ENCODE measurements at regions not wholly inside any gene's neighbourhood (a gene's known extent, or its start where the extent isn't known, plus 50 kb on each side); places are given as distances from the start of the nearest gene placed in this dataset.

- ATAC-seq (no peak), DNase-seq (no peak)
- Histone ChIP-seq H3K4me1 (no peaks in the 10 kb centered on the region), H3K36me3 (no peaks in the 10 kb centered on the region), H3K27me3 (peaks cover 0 to 58% (median 12%) of the 10 kb centered on the region in 9 donors), H3K4me3 (no peak overlapping the region), H3K9me3 (peaks cover 0 to 1% (median 0%) of the 10 kb centered on the region in 12 donors), H3K27ac (no peak overlapping the region)
- no peak for TF ChIP-seq POLR2A (IDR thresholded peaks at IDR 0.05)
- TF ChIP-seq, protein P1, sequence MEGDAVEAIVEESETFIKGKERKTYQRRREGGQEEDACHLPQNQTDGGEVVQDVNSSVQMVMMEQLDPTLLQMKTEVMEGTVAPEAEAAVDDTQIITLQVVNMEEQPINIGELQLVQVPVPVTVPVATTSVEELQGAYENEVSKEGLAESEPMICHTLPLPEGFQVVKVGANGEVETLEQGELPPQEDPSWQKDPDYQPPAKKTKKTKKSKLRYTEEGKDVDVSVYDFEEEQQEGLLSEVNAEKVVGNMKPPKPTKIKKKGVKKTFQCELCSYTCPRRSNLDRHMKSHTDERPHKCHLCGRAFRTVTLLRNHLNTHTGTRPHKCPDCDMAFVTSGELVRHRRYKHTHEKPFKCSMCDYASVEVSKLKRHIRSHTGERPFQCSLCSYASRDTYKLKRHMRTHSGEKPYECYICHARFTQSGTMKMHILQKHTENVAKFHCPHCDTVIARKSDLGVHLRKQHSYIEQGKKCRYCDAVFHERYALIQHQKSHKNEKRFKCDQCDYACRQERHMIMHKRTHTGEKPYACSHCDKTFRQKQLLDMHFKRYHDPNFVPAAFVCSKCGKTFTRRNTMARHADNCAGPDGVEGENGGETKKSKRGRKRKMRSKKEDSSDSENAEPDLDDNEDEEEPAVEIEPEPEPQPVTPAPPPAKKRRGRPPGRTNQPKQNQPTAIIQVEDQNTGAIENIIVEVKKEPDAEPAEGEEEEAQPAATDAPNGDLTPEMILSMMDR (IDR thresholded peaks at IDR 0.05) = no peak
- intact Hi-C loops (cut with DNase I) = no loop called here
These were observed 143.7 kb upstream of the CSF3R start for GRCh38 chr1:36626435-36626834.

- intact Hi-C loops (cut with DNase I) = no loop called here
- WGBS, 4 donors = 29 to 39% (median 34%) methylated on average over 10 to 11 of the region's 11 CpGs
- Histone ChIP-seq H3K9me3 (peaks cover 0 to 5% (median 0%) of the 10 kb centered on the region in 12 donors), H3K4me1 (no peaks in the 10 kb centered on the region), H3K27ac (no peak overlapping the region), H3K4me3 (no peak overlapping the region), H3K27me3 (peaks cover 0 to 58% (median 12%) of the 10 kb centered on the region in 9 donors), H3K36me3 (no peaks in the 10 kb centered on the region)
- ATAC-seq (no peak), DNase-seq (no peak)
- TF ChIP-seq, protein P1 (IDR thresholded peaks at IDR 0.05) = no peak
- TF ChIP-seq POLR2A (IDR thresholded peaks at IDR 0.05) = no peak
These were observed 143.2 kb upstream of the CSF3R start for GRCh38 chr1:36625935-36626310.

GRCh38 chr1:36625253-36625934 lies 142.7 kb upstream of the CSF3R start:
- Histone ChIP-seq H3K9me3 (peaks cover 0 to 5% (median 0%) of the 10 kb centered on the region in 12 donors), H3K4me1 (no peaks in the 10 kb centered on the region), H3K27ac (no peak overlapping the region), H3K36me3 (no peaks in the 10 kb centered on the region), H3K27me3 (peaks cover 0 to 58% (median 12%) of the 10 kb centered on the region in 9 donors), H3K4me3 (no peak overlapping the region)
- no peak for TF ChIP-seq POLR2A (IDR thresholded peaks at IDR 0.05)
- intact Hi-C loops (cut with DNase I) = no loop called here
- DNase-seq = no peak
- 44 to 50% (median 47%) methylated on average over 6 of the region's 6 CpGs for WGBS, 4 donors
- no peak for ATAC-seq

DNA sequence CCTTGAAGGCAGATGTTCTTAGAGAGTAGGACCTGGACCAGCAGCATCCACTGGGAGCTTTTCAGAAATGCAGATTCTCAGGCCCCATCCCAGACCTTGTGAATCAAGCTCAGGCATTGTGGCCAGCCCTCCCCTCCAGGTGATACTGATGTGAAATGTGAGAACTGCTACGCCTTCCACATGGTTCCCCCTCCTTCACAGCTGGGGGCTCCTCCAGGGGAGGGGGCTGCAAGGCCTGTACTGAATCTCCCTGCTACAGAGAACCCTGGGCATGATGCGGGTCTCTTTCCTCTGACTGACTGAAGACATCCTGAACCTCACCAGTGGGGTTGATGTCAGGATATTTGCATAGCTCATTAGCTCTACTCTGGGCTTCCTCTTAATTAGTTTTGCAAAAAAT lies 141.8 kb upstream of the CSF3R start:
- Histone ChIP-seq H3K27me3 (peaks cover 0 to 58% (median 12%) of the 10 kb centered on the region in 9 donors), H3K27ac (no peak overlapping the region), H3K4me1 (no peaks in the 10 kb centered on the region), H3K36me3 (no peaks in the 10 kb centered on the region), H3K9me3 (peaks cover 0 to 5% (median 0%) of the 10 kb centered on the region in 12 donors), H3K4me3 (no peak overlapping the region)
- TF ChIP-seq, protein P1 (IDR thresholded peaks at IDR 0.05) = no peak
- no peak for TF ChIP-seq POLR2A (IDR thresholded peaks at IDR 0.05)
- DNase-seq (no peak), ATAC-seq (no peak)
- intact Hi-C loops (cut with DNase I) = no loop called here
- 33 to 44% (median 39%) methylated on average over 2 of the region's 2 CpGs for WGBS, 4 donors

Measured in heart left ventricle (tissue), 16 donors.